Trophoblast cell (in vitro differentiated cells and primary cell): ENCODE measurements at regions not wholly inside any gene's neighbourhood (a gene's known extent, or its start where the extent isn't known, plus 50 kb on each side); places are given as distances from the start of the nearest gene placed in this dataset.

Experiments
- DNase-seq, 2 donors: peaks; one replicate each; pipeline ENCODE4 v3.0.0-alpha.2; 2016
- H2AFZ ChIP-seq: 2 replicates; pipeline ENCODE4 v1.6.1; 2013; ENCODE audit warnings: low read length, moderate library complexity, mild to moderate bottlenecking; ENCODE audit not compliant: insufficient read depth, poor library complexity
- H2AK5ac ChIP-seq: 2 replicates; pipeline ENCODE4 v1.6.1; 2013; ENCODE audit warnings: mild to moderate bottlenecking, low read length
- H2BK120ac ChIP-seq: 2 replicates; pipeline ENCODE4 v1.6.1; 2013; ENCODE audit warnings: low read length, mild to moderate bottlenecking, moderate library complexity; ENCODE audit not compliant: insufficient read depth, poor library complexity
- H2BK12ac ChIP-seq: 2 replicates; pipeline ENCODE4 v1.6.1; 2013; ENCODE audit warnings: mild to moderate bottlenecking, low read length, moderate library complexity
- H2BK5ac ChIP-seq: 2 replicates; pipeline ENCODE4 v1.6.1; 2013; ENCODE audit warnings: low read length, low read depth, moderate library complexity, mild to moderate bottlenecking; ENCODE audit not compliant: poor library complexity
- H3K14ac ChIP-seq: 2 replicates; pipeline ENCODE4 v1.6.1; 2013; ENCODE audit warnings: mild to moderate bottlenecking, low read length
- H3K18ac ChIP-seq: 2 replicates; pipeline ENCODE4 v1.6.1; 2013; ENCODE audit warnings: mild to moderate bottlenecking, low read length
- H3K23ac ChIP-seq: 2 replicates; pipeline ENCODE4 v1.6.1; 2013; ENCODE audit warnings: low read length
- H3K27ac ChIP-seq: 2 replicates; pipeline ENCODE4 v1.5.1; 2013; ENCODE audit warnings: low read depth, mild to moderate bottlenecking, inconsistent platforms, low read length, moderate library complexity
- H3K27me3 ChIP-seq: 2 replicates; pipeline ENCODE4 v1.6.1; 2013; ENCODE audit warnings: inconsistent platforms, mild to moderate bottlenecking, low read length, moderate library complexity; ENCODE audit not compliant: insufficient read depth
- H3K36me3 ChIP-seq, 2 experiments: 1 replicate in 1 of 2; 2 replicates in 1 of 2; pipeline ENCODE4 v1.6.1; 2013; ENCODE audit warnings: low read length in 2 of 2, mild to moderate bottlenecking in 2 of 2, moderate library complexity in 1 of 2; ENCODE audit not compliant: insufficient read depth in 2 of 2, control insufficient read depth in 1 of 2
- H3K4ac ChIP-seq: 2 replicates; pipeline ENCODE4 v1.6.1; 2013; ENCODE audit warnings: low read depth, mild to moderate bottlenecking, low read length, moderate library complexity
- H3K4me1 ChIP-seq, 2 experiments: 1 replicate in 1 of 2; 2 replicates in 1 of 2; pipeline ENCODE4 v1.6.1; 2013; ENCODE audit warnings: low read length in 2 of 2, mild to moderate bottlenecking in 2 of 2, moderate library complexity in 1 of 2; ENCODE audit not compliant: insufficient read depth in 2 of 2, control insufficient read depth in 1 of 2
- H3K4me2 ChIP-seq: 2 replicates; pipeline ENCODE4 v1.6.1; 2013; ENCODE audit warnings: inconsistent platforms, mild to moderate bottlenecking, low read length, moderate library complexity
- H3K4me3 ChIP-seq: 2 replicates; pipeline ENCODE4 v1.5.1; 2013; ENCODE audit warnings: mild to moderate bottlenecking, low read depth, low read length, inconsistent platforms
- H3K79me1 ChIP-seq: one replicate; pipeline ENCODE4 v1.6.1; 2013; ENCODE audit warnings: low read length
- H3K79me2 ChIP-seq: 2 replicates; pipeline ENCODE4 v1.6.1; 2013; ENCODE audit warnings: low read length, mild to moderate bottlenecking; ENCODE audit not compliant: control insufficient read depth, insufficient read depth, poor library complexity
- H3K9ac ChIP-seq: 2 replicates; pipeline ENCODE4 v1.6.1; 2013; ENCODE audit warnings: mild to moderate bottlenecking, low read length
- H3K9me3 ChIP-seq: 2 replicates; pipeline ENCODE4 v1.6.1; 2013; ENCODE audit warnings: low read depth, mild to moderate bottlenecking, control low read depth, inconsistent platforms, low read length; ENCODE audit not compliant: insufficient read depth
- H4K12ac ChIP-seq: 2 replicates; pipeline ENCODE4 v1.6.1; 2013; ENCODE audit warnings: low read depth, mild to moderate bottlenecking, low read length, moderate library complexity
- H4K8ac ChIP-seq: 2 replicates; pipeline ENCODE4 v1.6.1; 2013; ENCODE audit warnings: low read depth, mild to moderate bottlenecking, low read length, moderate library complexity
- H4K91ac ChIP-seq: one replicate; pipeline ENCODE4 v1.6.1; 2013; ENCODE audit warnings: low read depth, mild to moderate bottlenecking, low read length, moderate library complexity
- WGBS: extraction: QIAGEN DNeasy Blood & Tissue Kit; methylation state at CpG from one replicate; pipeline ENCODE4 v1.1.7; 2013; ENCODE audit warnings: missing lambda C conversion rate; ENCODE audit not compliant: insufficient read length, insufficient coverage; ENCODE audit errors: extremely low coverage; 5-methylcytosine and 5-hydroxymethylcytosine counted together

GRCh38 chr6:137933696-137934095 is 66.6 kb downstream of the TNFAIP3 start:
- H3K18ac ChIP-seq = no peak overlapping the region
- H4K91ac ChIP-seq = no peak overlapping the region
- H3K14ac ChIP-seq = no peak overlapping the region
- no peak overlapping the region for H2AK5ac ChIP-seq
- WGBS = no CpG with 5 or more reads among the region's 3 CpGs
- peak overlapping the region; percentile 49 for H3K27ac ChIP-seq
- peaks cover 2% of the 10 kb centered on the region for H3K79me1 ChIP-seq
- no peak overlapping the region for H2BK12ac ChIP-seq
- no peak overlapping the region for H3K4ac ChIP-seq
- no peaks in the 10 kb centered on the region for H3K36me3 ChIP-seq
- peaks cover 0 to 2% of the 10 kb centered on the region in 2 experiments for H3K4me1 ChIP-seq
- no peak overlapping the region for H4K8ac ChIP-seq
- H3K27me3 ChIP-seq = no peaks in the 10 kb centered on the region
- H3K79me2 ChIP-seq = no peaks in the 10 kb centered on the region
- DNase-seq = peak; percentile 31 to 59
- no peaks in the 10 kb centered on the region for H3K9me3 ChIP-seq
- H3K9ac ChIP-seq = no peak overlapping the region
- no peak overlapping the region for H2BK120ac ChIP-seq
- H3K4me2 ChIP-seq = no peak overlapping the region
- H3K4me3 ChIP-seq = no peak overlapping the region
- H4K12ac ChIP-seq = no peak overlapping the region
- no peak overlapping the region for H2AFZ ChIP-seq
- no peak overlapping the region for H3K23ac ChIP-seq
- H2BK5ac ChIP-seq = peak overlapping the region; percentile 57

- no peak overlapping the region for H3K23ac ChIP-seq
- no peak overlapping the region for H3K4me3 ChIP-seq
- H3K27ac ChIP-seq = no peak overlapping the region
- H3K9ac ChIP-seq = no peak overlapping the region
- H3K9me3 ChIP-seq = no peaks in the 10 kb centered on the region
- H2AK5ac ChIP-seq = no peak overlapping the region
- no peak overlapping the region for H3K18ac ChIP-seq
- H4K8ac ChIP-seq = no peak overlapping the region
- H3K79me1 ChIP-seq = peaks cover 2% of the 10 kb centered on the region
- no peaks in the 10 kb centered on the region for H3K27me3 ChIP-seq
- H3K36me3 ChIP-seq = no peaks in the 10 kb centered on the region
- peaks cover 0 to 2% of the 10 kb centered on the region in 2 experiments for H3K4me1 ChIP-seq
- peak in 1 of 2 donors; percentile 16 for DNase-seq
- H2AFZ ChIP-seq = no peak overlapping the region
- no peak overlapping the region for H3K4me2 ChIP-seq
- no peak overlapping the region for H2BK12ac ChIP-seq
- no peak overlapping the region for H4K91ac ChIP-seq
- H2BK120ac ChIP-seq = no peak overlapping the region
- H3K14ac ChIP-seq = no peak overlapping the region
- no peak overlapping the region for H3K4ac ChIP-seq
- no peak overlapping the region for H4K12ac ChIP-seq
- no peak overlapping the region for H2BK5ac ChIP-seq
- H3K79me2 ChIP-seq = no peaks in the 10 kb centered on the region
These were observed 69.7 kb downstream of the TNFAIP3 start for GRCh38 chr6:137936798-137937197.

- H3K9me3 ChIP-seq = no peaks in the 10 kb centered on the region
- H3K9ac ChIP-seq = no peak overlapping the region
- H4K91ac ChIP-seq = no peak overlapping the region
- no peak overlapping the region for H4K12ac ChIP-seq
- H3K14ac ChIP-seq = no peak overlapping the region
- no peak overlapping the region for H3K27ac ChIP-seq
- no peak overlapping the region for H3K4ac ChIP-seq
- H4K8ac ChIP-seq = no peak overlapping the region
- H3K27me3 ChIP-seq = no peaks in the 10 kb centered on the region
- no peak overlapping the region for H2BK5ac ChIP-seq
- H3K4me3 ChIP-seq = no peak overlapping the region
- no peaks in the 10 kb centered on the region for H3K36me3 ChIP-seq
- no peaks in the 10 kb centered on the region for H3K79me2 ChIP-seq
- peaks cover 0 to 2% of the 10 kb centered on the region in 2 experiments for H3K4me1 ChIP-seq
- no peak for DNase-seq
- H3K23ac ChIP-seq = no peak overlapping the region
- H2AFZ ChIP-seq = no peak overlapping the region
- no peak overlapping the region for H3K4me2 ChIP-seq
- H3K79me1 ChIP-seq = peaks cover 5% of the 10 kb centered on the region
- no peak overlapping the region for H2AK5ac ChIP-seq
- H3K18ac ChIP-seq = no peak overlapping the region
- H2BK120ac ChIP-seq = no peak overlapping the region
- H2BK12ac ChIP-seq = no peak overlapping the region
These were observed 70.8 kb downstream of the TNFAIP3 start for GRCh38 chr6:137937834-137938233.

GRCh38 chr6:137938770-137939379 is 71.8 kb downstream of the TNFAIP3 start:
- Histone ChIP-seq H3K36me3 (no peaks in the 10 kb centered on the region), H3K4me2 (no peak overlapping the region), H3K18ac (no peak overlapping the region), H3K27me3 (no peaks in the 10 kb centered on the region), H3K4me1 (no peaks in the 10 kb centered on the region), H2AK5ac (no peak overlapping the region), H3K4ac (no peak overlapping the region), H3K14ac (no peak overlapping the region), H4K12ac (no peak overlapping the region), H2BK12ac (no peak overlapping the region), H2AFZ (no peak overlapping the region), H2BK5ac (no peak overlapping the region), H3K9ac (no peak overlapping the region), H3K79me1 (peaks cover 2% of the 10 kb centered on the region), H2BK120ac (no peak overlapping the region), H4K91ac (no peak overlapping the region), H3K9me3 (no peaks in the 10 kb centered on the region), H3K4me3 (no peak overlapping the region), H3K79me2 (no peaks in the 10 kb centered on the region), H3K27ac (no peak overlapping the region), H3K23ac (no peak overlapping the region), H4K8ac (no peak overlapping the region)
- DNase-seq = no peak
- WGBS = no CpG with 5 or more reads among the region's 1 CpG
